Progenitor cell of endocrine pancreas (in vitro differentiated cells): ENCODE measurements at regions not wholly inside any gene's neighbourhood (a gene's known extent, or its start where the extent isn't known, plus 50 kb on each side); places are given as distances from the start of the nearest gene placed in this dataset.

ENCODE experiments used
- DNase-seq: peaks from one replicate; pipeline ENCODE4 v3.0.0; 2021; ENCODE audit warnings: low spot score; ENCODE audit not compliant: unreplicated experiment
- H3K27ac Mint-ChIP-seq: 2 replicates; pipeline ENCODE4 v1.8.0; 2021; ENCODE audit warnings: mild to moderate bottlenecking, moderate library complexity, mixed read lengths
- H3K27me3 Mint-ChIP-seq: 2 replicates; pipeline ENCODE4 v1.8.0; 2021; ENCODE audit warnings: mixed read lengths
- H3K36me3 Mint-ChIP-seq: 2 replicates; pipeline ENCODE4 v1.8.0; 2022; ENCODE audit warnings: mixed read lengths; ENCODE audit not compliant: insufficient read depth
- H3K4me1 Mint-ChIP-seq: 2 replicates; pipeline ENCODE4 v1.8.0; 2021; ENCODE audit warnings: low read depth, mixed read lengths
- H3K4me3 Mint-ChIP-seq: 2 replicates; pipeline ENCODE4 v1.8.0; 2021; ENCODE audit warnings: low read depth, mild to moderate bottlenecking, moderate library complexity, mixed read lengths
- H3K9me3 Mint-ChIP-seq: 2 replicates; pipeline ENCODE4 v1.8.0; 2021; ENCODE audit warnings: low read depth, mixed read lengths
- TF ChIP-seq, protein P1 (sequence below): fragments of 200-600 bp; sonication (generic); IDR thresholded peaks from one replicate; pipeline ENCODE4 v1.5.0; 2021; ENCODE audit warnings: antibody characterized with exemption, mild to moderate bottlenecking; ENCODE audit not compliant: unreplicated experiment

DNA sequence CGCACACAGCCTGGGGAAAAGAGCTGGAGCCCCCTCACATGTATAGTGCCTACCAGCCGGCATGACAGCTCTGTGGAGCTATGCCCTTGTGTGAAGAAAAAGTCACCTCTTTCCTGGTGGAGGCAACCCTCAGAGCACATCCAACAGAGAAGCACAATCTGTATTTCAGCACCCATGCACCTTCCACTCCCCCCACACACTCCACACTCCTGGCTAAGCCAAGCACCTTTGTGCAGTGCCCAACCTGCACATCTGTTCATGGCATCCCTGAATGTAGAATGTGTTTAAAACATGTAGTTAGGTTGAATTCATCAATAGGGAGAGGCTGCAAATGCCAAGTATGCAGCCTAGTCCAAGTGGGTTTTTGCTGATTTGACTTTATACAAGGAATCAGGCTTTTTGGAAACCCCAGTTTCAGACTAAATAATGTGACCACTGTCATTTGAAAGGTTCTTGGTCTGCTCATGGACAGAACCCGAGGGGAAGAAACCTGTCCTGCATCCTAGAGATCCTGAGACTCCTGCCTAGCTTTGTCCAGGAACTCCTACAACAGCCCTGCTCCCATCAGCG, 197.1 kb downstream of the TOMM20 start:
- Mint-ChIP-seq H3K27me3 (no peaks in the 10 kb centered on the region), H3K9me3 (no peaks in the 10 kb centered on the region), H3K27ac (no peak overlapping the region), H3K36me3 (no peaks in the 10 kb centered on the region), H3K4me1 (peaks cover 22% of the 10 kb centered on the region), H3K4me3 (no peak overlapping the region)
- TF ChIP-seq, protein P1, sequence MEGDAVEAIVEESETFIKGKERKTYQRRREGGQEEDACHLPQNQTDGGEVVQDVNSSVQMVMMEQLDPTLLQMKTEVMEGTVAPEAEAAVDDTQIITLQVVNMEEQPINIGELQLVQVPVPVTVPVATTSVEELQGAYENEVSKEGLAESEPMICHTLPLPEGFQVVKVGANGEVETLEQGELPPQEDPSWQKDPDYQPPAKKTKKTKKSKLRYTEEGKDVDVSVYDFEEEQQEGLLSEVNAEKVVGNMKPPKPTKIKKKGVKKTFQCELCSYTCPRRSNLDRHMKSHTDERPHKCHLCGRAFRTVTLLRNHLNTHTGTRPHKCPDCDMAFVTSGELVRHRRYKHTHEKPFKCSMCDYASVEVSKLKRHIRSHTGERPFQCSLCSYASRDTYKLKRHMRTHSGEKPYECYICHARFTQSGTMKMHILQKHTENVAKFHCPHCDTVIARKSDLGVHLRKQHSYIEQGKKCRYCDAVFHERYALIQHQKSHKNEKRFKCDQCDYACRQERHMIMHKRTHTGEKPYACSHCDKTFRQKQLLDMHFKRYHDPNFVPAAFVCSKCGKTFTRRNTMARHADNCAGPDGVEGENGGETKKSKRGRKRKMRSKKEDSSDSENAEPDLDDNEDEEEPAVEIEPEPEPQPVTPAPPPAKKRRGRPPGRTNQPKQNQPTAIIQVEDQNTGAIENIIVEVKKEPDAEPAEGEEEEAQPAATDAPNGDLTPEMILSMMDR: no peak
- no peak for DNase-seq

DNA sequence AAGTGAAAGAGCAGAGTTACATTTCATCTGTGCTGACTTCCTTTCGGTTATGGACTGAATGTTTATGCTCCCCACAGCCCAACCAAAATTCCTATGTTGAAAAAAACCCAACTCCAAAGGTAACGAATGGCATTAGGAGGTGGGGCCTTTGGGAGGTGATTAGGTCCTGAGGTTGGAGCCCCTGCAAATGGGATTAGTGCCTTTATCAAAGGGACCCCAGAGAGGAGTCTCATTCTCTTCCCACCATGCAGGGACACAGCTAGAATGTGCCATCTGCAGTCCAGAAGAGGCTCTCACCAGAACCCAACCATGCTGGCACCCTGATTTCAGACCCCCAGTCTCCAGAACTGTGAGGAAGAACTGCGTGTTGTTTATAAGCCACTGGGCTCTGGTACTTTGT, 199.3 kb downstream of the TOMM20 start:
- Mint-ChIP-seq H3K36me3 (no peaks in the 10 kb centered on the region), H3K4me1 (peaks cover 30% of the 10 kb centered on the region), H3K9me3 (no peaks in the 10 kb centered on the region), H3K27me3 (no peaks in the 10 kb centered on the region), H3K4me3 (no peak overlapping the region), H3K27ac (no peak overlapping the region)
- no peak for DNase-seq
- TF ChIP-seq, protein P1: no peak

DNA sequence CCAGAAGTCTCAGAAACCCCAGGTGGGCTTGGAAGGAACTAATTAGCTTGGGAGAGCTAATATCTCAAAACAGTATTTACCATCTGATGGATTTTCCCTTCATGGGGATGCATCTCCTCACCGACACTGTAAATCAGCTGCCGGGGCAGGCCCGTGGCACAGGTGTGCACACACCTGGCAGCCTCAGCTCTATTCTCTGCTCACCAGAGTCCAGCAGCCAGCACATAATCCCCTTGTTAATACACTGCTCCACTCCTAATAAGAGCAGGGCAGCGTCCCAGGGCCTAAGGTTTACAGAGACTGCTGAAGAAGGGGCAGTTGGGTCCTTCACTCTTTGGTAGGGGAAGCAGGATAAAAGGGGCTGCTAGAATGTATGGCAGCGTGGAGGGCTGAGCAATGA, 200.0 kb downstream of the TOMM20 start:
- Mint-ChIP-seq H3K36me3 (no peaks in the 10 kb centered on the region), H3K27ac (peak overlapping the region; percentile 84), H3K9me3 (peaks cover 6% of the 10 kb centered on the region), H3K4me1 (peaks cover 30% of the 10 kb centered on the region), H3K27me3 (no peaks in the 10 kb centered on the region), H3K4me3 (no peak overlapping the region)
- DNase-seq: no peak
- TF ChIP-seq, protein P1: no peak

DNA sequence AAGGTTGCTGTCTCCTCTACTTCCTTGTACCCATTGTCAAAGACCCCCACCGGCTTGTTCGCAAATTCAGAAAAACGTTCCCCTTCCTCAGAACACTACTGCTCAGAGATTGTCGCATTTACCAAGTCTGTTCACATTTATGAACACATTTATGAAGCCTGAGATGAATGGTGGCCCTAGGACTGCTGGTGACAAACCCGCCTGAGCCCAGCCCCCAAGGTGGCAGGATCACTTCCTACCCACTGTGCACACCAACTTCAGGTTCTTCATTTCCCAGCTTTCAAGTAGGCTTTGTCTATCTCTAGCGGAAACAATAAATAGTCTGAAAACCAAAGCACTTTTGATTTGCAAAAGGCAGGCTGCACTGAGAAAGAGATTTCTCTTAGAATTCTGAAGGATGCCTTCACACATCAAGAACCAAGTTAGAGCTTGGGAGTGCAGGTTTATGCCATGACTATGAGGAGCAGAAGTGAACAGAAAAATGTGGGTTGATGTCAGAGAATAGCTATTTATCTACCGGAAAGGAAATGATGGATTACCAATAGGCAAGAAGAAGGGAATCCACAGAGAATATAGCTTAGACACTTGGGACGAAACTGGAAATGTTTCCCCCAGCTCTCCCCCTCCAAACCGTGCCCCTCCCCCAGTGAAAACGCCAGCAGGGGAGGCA, 200.5 kb downstream of the TOMM20 start:
- H3K27ac Mint-ChIP-seq: no peak overlapping the region
- H3K9me3 Mint-ChIP-seq: peaks cover 6% of the 10 kb centered on the region
- TF ChIP-seq, protein P1: no peak
- H3K36me3 Mint-ChIP-seq: no peaks in the 10 kb centered on the region
- DNase-seq: no peak
- no peaks in the 10 kb centered on the region for H3K27me3 Mint-ChIP-seq
- H3K4me1 Mint-ChIP-seq: peaks cover 30% of the 10 kb centered on the region
- H3K4me3 Mint-ChIP-seq: no peak overlapping the region

DNA sequence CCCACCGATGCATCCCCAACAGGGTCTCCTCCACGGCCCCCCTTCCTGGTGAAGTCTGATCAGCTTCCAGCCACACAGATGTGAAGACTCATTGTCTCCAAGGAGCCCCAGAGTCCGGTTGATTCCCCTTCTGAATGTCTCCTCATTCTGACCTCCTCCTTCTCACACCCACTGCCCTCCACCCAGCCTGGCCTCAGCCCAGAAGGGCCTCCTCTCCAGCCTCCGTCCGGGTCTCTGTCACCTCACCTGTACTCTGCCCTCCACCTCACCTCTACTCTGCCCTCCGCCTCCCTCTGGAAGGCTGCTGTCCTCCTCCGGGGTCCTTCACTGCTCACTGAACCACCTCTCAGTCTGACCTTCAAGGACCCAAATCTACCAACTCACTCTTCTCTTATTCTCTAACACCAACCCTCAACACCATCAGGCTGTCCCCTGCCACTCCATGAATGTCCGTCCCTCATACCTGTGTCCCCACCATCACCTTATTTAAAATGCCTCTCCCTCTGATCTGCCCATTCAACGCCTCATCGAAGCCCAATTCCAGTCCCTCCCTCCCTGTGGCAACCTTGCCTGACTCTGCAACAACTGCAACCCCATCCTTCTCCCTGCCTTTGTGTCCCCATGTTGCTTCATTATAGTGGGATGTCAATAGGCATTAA, 201.2 kb downstream of the TOMM20 start:
- Mint-ChIP-seq H3K27ac (no peak overlapping the region), H3K36me3 (no peaks in the 10 kb centered on the region)

More for the DNA sequence above, 201.2 kb downstream of the TOMM20 start:
- TF ChIP-seq, protein P1: no peak
- Mint-ChIP-seq H3K9me3 (peaks cover 6% of the 10 kb centered on the region), H3K27me3 (no peaks in the 10 kb centered on the region), H3K4me1 (peaks cover 30% of the 10 kb centered on the region), H3K4me3 (no peak overlapping the region)
- no peak for DNase-seq
